ENCODE measurements at regions not wholly inside any gene's neighbourhood (a gene's known extent, or its start where the extent isn't known, plus 50 kb on each side); places are given as distances from the start of the nearest gene placed in this dataset.

- TF ChIP-seq, protein P1, sequence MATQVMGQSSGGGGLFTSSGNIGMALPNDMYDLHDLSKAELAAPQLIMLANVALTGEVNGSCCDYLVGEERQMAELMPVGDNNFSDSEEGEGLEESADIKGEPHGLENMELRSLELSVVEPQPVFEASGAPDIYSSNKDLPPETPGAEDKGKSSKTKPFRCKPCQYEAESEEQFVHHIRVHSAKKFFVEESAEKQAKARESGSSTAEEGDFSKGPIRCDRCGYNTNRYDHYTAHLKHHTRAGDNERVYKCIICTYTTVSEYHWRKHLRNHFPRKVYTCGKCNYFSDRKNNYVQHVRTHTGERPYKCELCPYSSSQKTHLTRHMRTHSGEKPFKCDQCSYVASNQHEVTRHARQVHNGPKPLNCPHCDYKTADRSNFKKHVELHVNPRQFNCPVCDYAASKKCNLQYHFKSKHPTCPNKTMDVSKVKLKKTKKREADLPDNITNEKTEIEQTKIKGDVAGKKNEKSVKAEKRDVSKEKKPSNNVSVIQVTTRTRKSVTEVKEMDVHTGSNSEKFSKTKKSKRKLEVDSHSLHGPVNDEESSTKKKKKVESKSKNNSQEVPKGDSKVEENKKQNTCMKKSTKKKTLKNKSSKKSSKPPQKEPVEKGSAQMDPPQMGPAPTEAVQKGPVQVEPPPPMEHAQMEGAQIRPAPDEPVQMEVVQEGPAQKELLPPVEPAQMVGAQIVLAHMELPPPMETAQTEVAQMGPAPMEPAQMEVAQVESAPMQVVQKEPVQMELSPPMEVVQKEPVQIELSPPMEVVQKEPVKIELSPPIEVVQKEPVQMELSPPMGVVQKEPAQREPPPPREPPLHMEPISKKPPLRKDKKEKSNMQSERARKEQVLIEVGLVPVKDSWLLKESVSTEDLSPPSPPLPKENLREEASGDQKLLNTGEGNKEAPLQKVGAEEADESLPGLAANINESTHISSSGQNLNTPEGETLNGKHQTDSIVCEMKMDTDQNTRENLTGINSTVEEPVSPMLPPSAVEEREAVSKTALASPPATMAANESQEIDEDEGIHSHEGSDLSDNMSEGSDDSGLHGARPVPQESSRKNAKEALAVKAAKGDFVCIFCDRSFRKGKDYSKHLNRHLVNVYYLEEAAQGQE (IDR thresholded peaks at IDR 0.05; ENCODE audit: low read depth, low read length): no peak
Measured at GRCh38 chrX:5650904-5651303, 577.8 kb downstream of the NLGN4X start (continued).

GRCh38 chrX:5648941-5649568, 579.6 kb downstream of the NLGN4X start:
- Histone ChIP-seq H3K4me1 (ENCODE audit: control insufficient read depth in 1 of 2, insufficient read depth in 2 of 2, low read depth in 1 of 2, low read length in 1 of 2) (no peaks in the 10 kb centered on the region), H3K27ac (ENCODE audit: low read depth in 2 of 2, low read length in 1 of 2) (no peak overlapping the region), H3K9me3 (no peaks in the 10 kb centered on the region), H2AFZ (ENCODE audit: low read depth) (no peak overlapping the region), H4K20me1 (ENCODE audit: insufficient read depth) (no peaks in the 10 kb centered on the region), H3K79me2 (ENCODE audit: insufficient read depth) (no peaks in the 10 kb centered on the region), H3K4me2 (no peak overlapping the region), H3K36me3 (replicated peaks in 1 of 2; ENCODE audit: control insufficient read depth in 1 of 2, insufficient read depth in 2 of 2, low read length in 1 of 2) (no peaks in the 10 kb centered on the region), H3K4me3 (ENCODE audit: low read depth in 2 of 2, low read length in 1 of 2) (no peak overlapping the region), H3K9me2 (no peaks in the 10 kb centered on the region), H3F3A (replicated peaks; ENCODE audit: insufficient read depth) (no peaks in the 10 kb centered on the region), H3K9ac (no peak overlapping the region), H3K27me3 (ENCODE audit: insufficient read depth) (no peaks in the 10 kb centered on the region)
- CTCF ChIA-PET: interaction anchor here (1.2 kb wide), 1 partner anchor 245 kb away, joined by 3 read pairs; no protein-coding TSS in a partner anchor
- POLR2A ChIA-PET: no interaction called here
- WGBS (ENCODE audit: low lambda C conversion rate): 14% methylated on average over 10 of the region's 12 CpGs
- no peak for DNase-seq
- TF ChIP-seq YY1 (IDR thresholded peaks at IDR 0.05; ENCODE audit: low read depth) (no peak), GABPA (IDR thresholded peaks at IDR 0.05; ENCODE audit: low read depth) (no peak), CTCF (IDR thresholded peaks at IDR 0.05) (no peak)
- TF ChIP-seq, protein P2, sequence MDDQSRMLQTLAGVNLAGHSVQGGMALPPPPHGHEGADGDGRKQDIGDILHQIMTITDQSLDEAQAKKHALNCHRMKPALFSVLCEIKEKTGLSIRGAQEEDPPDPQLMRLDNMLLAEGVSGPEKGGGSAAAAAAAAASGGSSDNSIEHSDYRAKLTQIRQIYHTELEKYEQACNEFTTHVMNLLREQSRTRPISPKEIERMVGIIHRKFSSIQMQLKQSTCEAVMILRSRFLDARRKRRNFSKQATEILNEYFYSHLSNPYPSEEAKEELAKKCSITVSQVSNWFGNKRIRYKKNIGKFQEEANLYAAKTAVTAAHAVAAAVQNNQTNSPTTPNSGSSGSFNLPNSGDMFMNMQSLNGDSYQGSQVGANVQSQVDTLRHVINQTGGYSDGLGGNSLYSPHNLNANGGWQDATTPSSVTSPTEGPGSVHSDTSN (IDR thresholded peaks at IDR 0.05): no peak

GRCh38 chrX:5646818-5647217, 581.8 kb downstream of the NLGN4X start:
- Histone ChIP-seq H3K36me3 (replicated peaks in 1 of 2; ENCODE audit: control insufficient read depth in 1 of 2, insufficient read depth in 2 of 2, low read length in 1 of 2) (no peaks in the 10 kb centered on the region), H3K4me3 (ENCODE audit: low read depth in 2 of 2, low read length in 1 of 2) (no peak overlapping the region), H3K9me2 (no peaks in the 10 kb centered on the region), H3K4me1 (ENCODE audit: control insufficient read depth in 1 of 2, insufficient read depth in 2 of 2, low read depth in 1 of 2, low read length in 1 of 2) (no peaks in the 10 kb centered on the region), H2AFZ (ENCODE audit: low read depth) (no peak overlapping the region), H3K79me2 (ENCODE audit: insufficient read depth) (no peaks in the 10 kb centered on the region), H3F3A (replicated peaks; ENCODE audit: insufficient read depth) (no peaks in the 10 kb centered on the region), H3K4me2 (no peak overlapping the region), H4K20me1 (ENCODE audit: insufficient read depth) (no peaks in the 10 kb centered on the region), H3K9ac (no peak overlapping the region), H3K27ac (ENCODE audit: low read depth in 2 of 2, low read length in 1 of 2) (no peak overlapping the region), H3K27me3 (ENCODE audit: insufficient read depth) (no peaks in the 10 kb centered on the region), H3K9me3 (no peaks in the 10 kb centered on the region)
- no peak for DNase-seq
- POLR2A ChIA-PET: no interaction called here
- CTCF ChIA-PET: interaction anchor here (0.7 kb wide), 1 partner anchor 17 kb away, joined by 3 read pairs; no protein-coding TSS in a partner anchor
- WGBS (ENCODE audit: low lambda C conversion rate): 35% methylated on average over 5 of the region's 5 CpGs
- TF ChIP-seq, protein P3, sequence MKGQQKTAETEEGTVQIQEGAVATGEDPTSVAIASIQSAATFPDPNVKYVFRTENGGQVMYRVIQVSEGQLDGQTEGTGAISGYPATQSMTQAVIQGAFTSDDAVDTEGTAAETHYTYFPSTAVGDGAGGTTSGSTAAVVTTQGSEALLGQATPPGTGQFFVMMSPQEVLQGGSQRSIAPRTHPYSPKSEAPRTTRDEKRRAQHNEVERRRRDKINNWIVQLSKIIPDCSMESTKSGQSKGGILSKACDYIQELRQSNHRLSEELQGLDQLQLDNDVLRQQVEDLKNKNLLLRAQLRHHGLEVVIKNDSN (IDR thresholded peaks at IDR 0.05; ENCODE audit: borderline replicate concordance, low read depth): no peak
- TF ChIP-seq RCOR1 (IDR thresholded peaks at IDR 0.05; ENCODE audit: low read length): no peak
- no peak for TF ChIP-seq MXI1 (IDR thresholded peaks at IDR 0.05; ENCODE audit: low read depth, low read length)
- no peak for TF ChIP-seq POLR2AphosphoS5 (IDR thresholded peaks at IDR 0.05; ENCODE audit: low read depth, low read length)
- no peak for TF ChIP-seq TCF12 (IDR thresholded peaks at IDR 0.05)
- TF ChIP-seq RAD21 (IDR thresholded peaks at IDR 0.05; ENCODE audit: low read length): no peak
- TF ChIP-seq, protein P2 (IDR thresholded peaks at IDR 0.05): no peak
- TF ChIP-seq, protein P1 (IDR thresholded peaks at IDR 0.05; ENCODE audit: low read depth, low read length): no peak
- TF ChIP-seq ELF1 (IDR thresholded peaks at IDR 0.05): no peak

Data from SK-N-SH (cell line).